HG03558 (cell line): ENCODE measurements at regions not wholly inside any gene's neighbourhood (a gene's known extent, or its start where the extent isn't known, plus 50 kb on each side); places are given as distances from the start of the nearest gene placed in this dataset.
"Not testable (repeated sequence)": the region's sequence is repeated elsewhere in the genome, so short reads cannot be mapped to it uniquely, and the experiment has no call there.

Source experiments
- ATAC-seq: cut with Tn5 transposase; IDR thresholded peaks from one replicate; pipeline ENCODE4 v1.9.1; 2021; ENCODE audit warnings: moderate number of reproducible peaks; ENCODE audit not compliant: unreplicated experiment; ENCODE audit errors: extremely low read depth

GRCh38 chr7:66413379-66414114 is 208.4 kb downstream of the TPST1 start:
- ATAC-seq, result peak; percentile 37

GRCh38 chr7:66415659-66416265 is 210.6 kb downstream of the TPST1 start:
- ATAC-seq, result no peak

GRCh38 chr7:66418537-66418936 is 210.1 kb upstream of the KCTD7 start:
- ATAC-seq, result no peak

GRCh38 chr7:66419210-66419609 is 209.5 kb upstream of the KCTD7 start:
- no peak for ATAC-seq

GRCh38 chr7:66421830-66422475 is 206.7 kb upstream of the KCTD7 start:
- ATAC-seq, result no peak

- ATAC-seq, result no peak
These were observed 205.0 kb upstream of the KCTD7 start for GRCh38 chr7:66423729-66424128.

- ATAC-seq, result no peak
These were observed 202.3 kb upstream of the KCTD7 start for GRCh38 chr7:66426332-66426731.

- ATAC-seq, result no peak
These were observed 201.7 kb upstream of the KCTD7 start for GRCh38 chr7:66426996-66427395.

GRCh38 chr7:66427956-66428355 is 200.7 kb upstream of the KCTD7 start:
- ATAC-seq, result no peak

- no peak for ATAC-seq
These were observed 199.1 kb upstream of the KCTD7 start for GRCh38 chr7:66429498-66430163.

GRCh38 chr7:66430164-66430545 is 198.5 kb upstream of the KCTD7 start:
- no peak for ATAC-seq

- ATAC-seq, result not testable (repeated sequence)
These were observed 189.8 kb upstream of the KCTD7 start for GRCh38 chr7:66438703-66439405.

GRCh38 chr7:66442385-66442784 is 186.3 kb upstream of the KCTD7 start:
- no peak for ATAC-seq

GRCh38 chr7:66443946-66444345 is 184.7 kb upstream of the KCTD7 start:
- ATAC-seq, result no peak

GRCh38 chr7:66447007-66447406 is 181.7 kb upstream of the KCTD7 start:
- not testable (repeated sequence) for ATAC-seq

- ATAC-seq, result not testable (repeated sequence)
These were observed 177.9 kb upstream of the KCTD7 start for GRCh38 chr7:66450814-66451213.

- ATAC-seq, result not testable (repeated sequence)
These were observed 177.0 kb upstream of the KCTD7 start for GRCh38 chr7:66451713-66452112.

GRCh38 chr7:66452165-66452564 is 176.5 kb upstream of the KCTD7 start:
- no peak for ATAC-seq

GRCh38 chr7:66453340-66453739 is 175.3 kb upstream of the KCTD7 start:
- no peak for ATAC-seq

GRCh38 chr7:66454600-66455225 is 174.0 kb upstream of the KCTD7 start:
- no peak for ATAC-seq
